GM23338 (cell line): ENCODE measurements at regions not wholly inside any gene's neighbourhood (a gene's known extent, or its start where the extent isn't known, plus 50 kb on each side); places are given as distances from the start of the nearest gene placed in this dataset.
"Not testable (repeated sequence)": the region's sequence is repeated elsewhere in the genome, so short reads cannot be mapped to it uniquely, and the experiment has no call there.

ENCODE experiments used
- ATAC-seq: fragments of 200-7000 bp; cut with Tn5 transposase; 3 replicates; pipeline ENCODE4 v1.9.1; 2020
- DNase-seq: peaks from one replicate; pipeline ENCODE4 v3.0.0-alpha.2; 2015; ENCODE audit warnings: low spot score
- H2AFZ ChIP-seq: fragments of 200-600 bp; sonication (generic); 2 replicates; pipeline ENCODE4 v1.8.0; 2016; ENCODE audit warnings: antibody characterized with exemption, mild to moderate bottlenecking, moderate library complexity
- H3F3A ChIP-seq: fragments of 200-600 bp; sonication (generic); replicated peaks from 2 replicates; pipeline ENCODE4 v1.8.0; 2017; ENCODE audit warnings: antibody characterized with exemption, mixed run types, low read depth
- H3K27ac ChIP-seq: fragments of 200-600 bp; sonication (generic); 2 replicates; pipeline ENCODE4 v1.6.1; 2016; ENCODE audit warnings: low read depth
- H3K27me3 ChIP-seq: fragments of 200-600 bp; sonication (generic); 2 replicates; pipeline ENCODE4 v1.8.0; 2016; ENCODE audit warnings: mild to moderate bottlenecking, mixed run types, moderate library complexity; ENCODE audit not compliant: insufficient read depth
- H3K36me3 ChIP-seq: fragments of 200-600 bp; sonication (generic); 2 replicates; pipeline ENCODE4 v1.8.0; 2016; ENCODE audit warnings: mild to moderate bottlenecking; ENCODE audit not compliant: insufficient read depth
- H3K4me1 ChIP-seq: fragments of 200-600 bp; sonication (generic); 2 replicates; pipeline ENCODE4 v1.8.0; 2016; ENCODE audit warnings: mild to moderate bottlenecking, moderate library complexity; ENCODE audit not compliant: insufficient read depth
- H3K4me2 ChIP-seq: fragments of 200-600 bp; sonication (generic); 2 replicates; pipeline ENCODE4 v1.7.1; 2017; ENCODE audit warnings: mixed run types
- H3K4me3 ChIP-seq: fragments of 200-600 bp; sonication (generic); 2 replicates; pipeline ENCODE4 v1.6.1; 2016; ENCODE audit warnings: mixed run types
- H3K79me2 ChIP-seq: fragments of 200-600 bp; sonication (generic); replicated peaks from 2 replicates; pipeline ENCODE4 v1.8.0; 2017; ENCODE audit warnings: mild to moderate bottlenecking; ENCODE audit not compliant: insufficient read depth
- H3K9me2 ChIP-seq: fragments of 200-600 bp; sonication (generic); 2 replicates; pipeline ENCODE4 v1.8.0; 2017; ENCODE audit not compliant: insufficient read depth
- H4K20me1 ChIP-seq: fragments of 200-600 bp; sonication (generic); replicated peaks from 2 replicates; pipeline ENCODE4 v1.8.0; 2017; ENCODE audit warnings: mild to moderate bottlenecking; ENCODE audit not compliant: insufficient read depth
- H3K27ac Mint-ChIP-seq: 2 replicates; pipeline ENCODE4 v1.8.0; 2020; ENCODE audit warnings: inconsistent platforms, mild to moderate bottlenecking, moderate library complexity, mixed read lengths
- H3K27me3 Mint-ChIP-seq: 3 replicates; pipeline ENCODE4 v1.8.0; 2022; ENCODE audit warnings: low read depth, mild to moderate bottlenecking, moderate library complexity, mixed read lengths, inconsistent platforms; ENCODE audit not compliant: insufficient read depth, poor library complexity
- H3K36me3 Mint-ChIP-seq: 3 replicates; pipeline ENCODE4 v1.8.0; 2021; ENCODE audit warnings: low read depth, mild to moderate bottlenecking, inconsistent platforms, moderate library complexity, mixed read lengths
- H3K4me1 Mint-ChIP-seq: 3 replicates; pipeline ENCODE4 v1.8.0; 2020; ENCODE audit warnings: mild to moderate bottlenecking, inconsistent platforms, mixed read lengths
- H3K4me3 Mint-ChIP-seq: 3 replicates; pipeline ENCODE4 v1.8.0; 2021; ENCODE audit warnings: moderate library complexity, mild to moderate bottlenecking, inconsistent platforms, mixed read lengths
- H3K9me3 Mint-ChIP-seq: 3 replicates; pipeline ENCODE4 v1.8.0; 2020; ENCODE audit warnings: moderate library complexity, mild to moderate bottlenecking, inconsistent platforms, mixed read lengths
- EZH2 ChIP-seq: fragments of 200-600 bp; sonication (generic); IDR thresholded peaks from one replicate; pipeline ENCODE4 v1.8.0; 2017; ENCODE audit warnings: antibody characterized with exemption, mild to moderate bottlenecking, low read depth; ENCODE audit not compliant: unreplicated experiment
- JUNB ChIP-seq: IDR thresholded peaks from one replicate; pipeline ENCODE4 v1.6.1; 2016; ENCODE audit warnings: antibody characterized with exemption; ENCODE audit not compliant: unreplicated experiment
- NANOG ChIP-seq: IDR thresholded peaks from 2 replicates; pipeline ENCODE4 v1.6.1; 2016; ENCODE audit warnings: antibody characterized with exemption, borderline replicate concordance
- POLR2AphosphoS5 ChIP-seq: IDR thresholded peaks from 2 replicates; pipeline ENCODE4 v1.6.1; 2016; ENCODE audit warnings: antibody characterized with exemption, low read depth
- ZNF114 ChIP-seq: fragments of 250-450 bp; sonication (Bioruptor Pico); IDR thresholded peaks from 2 replicates; pipeline ENCODE4 v1.5.0; 2020; ENCODE audit warnings: mild to moderate bottlenecking, moderate library complexity
- ZNF331 ChIP-seq: fragments of 250-450 bp; sonication (Bioruptor Pico); IDR thresholded peaks from 2 replicates; pipeline ENCODE4 v1.5.0; 2020; ENCODE audit warnings: low read depth, mild to moderate bottlenecking, moderate library complexity
- TF ChIP-seq, protein P1 (sequence below): fragments of 250-450 bp; sonication (Bioruptor Pico); IDR thresholded peaks from 2 replicates; pipeline ENCODE4 v1.5.0; 2020; ENCODE audit warnings: mild to moderate bottlenecking, moderate library complexity

DNA sequence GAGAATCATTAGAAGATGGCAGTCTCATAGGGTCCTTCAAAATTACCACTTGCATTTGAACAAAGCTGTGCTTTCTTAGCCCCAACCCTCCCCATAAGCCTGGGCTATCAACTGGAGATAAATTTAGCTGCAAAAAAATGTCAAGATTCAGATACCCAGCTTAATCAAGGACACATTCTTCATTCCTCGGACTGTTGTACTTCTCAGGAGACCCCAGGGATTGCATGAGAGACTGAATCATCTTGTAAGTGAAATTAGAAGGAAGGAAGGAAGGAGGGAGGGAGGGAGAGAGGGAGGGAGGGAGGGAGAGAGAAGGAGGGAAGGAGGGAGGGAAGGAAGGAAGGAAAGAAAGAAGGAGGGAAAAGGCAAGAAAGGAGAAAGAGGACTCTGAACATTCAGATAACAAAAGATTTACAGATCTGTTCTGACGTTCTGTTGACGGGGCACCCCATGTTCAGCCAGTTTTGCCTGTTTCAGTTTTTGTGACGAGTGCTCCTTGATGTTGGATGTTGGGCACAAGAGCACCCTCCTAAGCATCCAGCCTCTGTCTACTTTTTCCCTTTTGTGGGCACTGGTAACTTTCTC, 498.7 kb downstream of the PREX1 start:
- TF ChIP-seq ZNF331 (CRISPR knock-in tag) = no peak
- no peak for TF ChIP-seq NANOG
- no peak for TF ChIP-seq ZNF114 (CRISPR knock-in tag)
- TF ChIP-seq JUNB = no peak
- TF ChIP-seq, protein P1, sequence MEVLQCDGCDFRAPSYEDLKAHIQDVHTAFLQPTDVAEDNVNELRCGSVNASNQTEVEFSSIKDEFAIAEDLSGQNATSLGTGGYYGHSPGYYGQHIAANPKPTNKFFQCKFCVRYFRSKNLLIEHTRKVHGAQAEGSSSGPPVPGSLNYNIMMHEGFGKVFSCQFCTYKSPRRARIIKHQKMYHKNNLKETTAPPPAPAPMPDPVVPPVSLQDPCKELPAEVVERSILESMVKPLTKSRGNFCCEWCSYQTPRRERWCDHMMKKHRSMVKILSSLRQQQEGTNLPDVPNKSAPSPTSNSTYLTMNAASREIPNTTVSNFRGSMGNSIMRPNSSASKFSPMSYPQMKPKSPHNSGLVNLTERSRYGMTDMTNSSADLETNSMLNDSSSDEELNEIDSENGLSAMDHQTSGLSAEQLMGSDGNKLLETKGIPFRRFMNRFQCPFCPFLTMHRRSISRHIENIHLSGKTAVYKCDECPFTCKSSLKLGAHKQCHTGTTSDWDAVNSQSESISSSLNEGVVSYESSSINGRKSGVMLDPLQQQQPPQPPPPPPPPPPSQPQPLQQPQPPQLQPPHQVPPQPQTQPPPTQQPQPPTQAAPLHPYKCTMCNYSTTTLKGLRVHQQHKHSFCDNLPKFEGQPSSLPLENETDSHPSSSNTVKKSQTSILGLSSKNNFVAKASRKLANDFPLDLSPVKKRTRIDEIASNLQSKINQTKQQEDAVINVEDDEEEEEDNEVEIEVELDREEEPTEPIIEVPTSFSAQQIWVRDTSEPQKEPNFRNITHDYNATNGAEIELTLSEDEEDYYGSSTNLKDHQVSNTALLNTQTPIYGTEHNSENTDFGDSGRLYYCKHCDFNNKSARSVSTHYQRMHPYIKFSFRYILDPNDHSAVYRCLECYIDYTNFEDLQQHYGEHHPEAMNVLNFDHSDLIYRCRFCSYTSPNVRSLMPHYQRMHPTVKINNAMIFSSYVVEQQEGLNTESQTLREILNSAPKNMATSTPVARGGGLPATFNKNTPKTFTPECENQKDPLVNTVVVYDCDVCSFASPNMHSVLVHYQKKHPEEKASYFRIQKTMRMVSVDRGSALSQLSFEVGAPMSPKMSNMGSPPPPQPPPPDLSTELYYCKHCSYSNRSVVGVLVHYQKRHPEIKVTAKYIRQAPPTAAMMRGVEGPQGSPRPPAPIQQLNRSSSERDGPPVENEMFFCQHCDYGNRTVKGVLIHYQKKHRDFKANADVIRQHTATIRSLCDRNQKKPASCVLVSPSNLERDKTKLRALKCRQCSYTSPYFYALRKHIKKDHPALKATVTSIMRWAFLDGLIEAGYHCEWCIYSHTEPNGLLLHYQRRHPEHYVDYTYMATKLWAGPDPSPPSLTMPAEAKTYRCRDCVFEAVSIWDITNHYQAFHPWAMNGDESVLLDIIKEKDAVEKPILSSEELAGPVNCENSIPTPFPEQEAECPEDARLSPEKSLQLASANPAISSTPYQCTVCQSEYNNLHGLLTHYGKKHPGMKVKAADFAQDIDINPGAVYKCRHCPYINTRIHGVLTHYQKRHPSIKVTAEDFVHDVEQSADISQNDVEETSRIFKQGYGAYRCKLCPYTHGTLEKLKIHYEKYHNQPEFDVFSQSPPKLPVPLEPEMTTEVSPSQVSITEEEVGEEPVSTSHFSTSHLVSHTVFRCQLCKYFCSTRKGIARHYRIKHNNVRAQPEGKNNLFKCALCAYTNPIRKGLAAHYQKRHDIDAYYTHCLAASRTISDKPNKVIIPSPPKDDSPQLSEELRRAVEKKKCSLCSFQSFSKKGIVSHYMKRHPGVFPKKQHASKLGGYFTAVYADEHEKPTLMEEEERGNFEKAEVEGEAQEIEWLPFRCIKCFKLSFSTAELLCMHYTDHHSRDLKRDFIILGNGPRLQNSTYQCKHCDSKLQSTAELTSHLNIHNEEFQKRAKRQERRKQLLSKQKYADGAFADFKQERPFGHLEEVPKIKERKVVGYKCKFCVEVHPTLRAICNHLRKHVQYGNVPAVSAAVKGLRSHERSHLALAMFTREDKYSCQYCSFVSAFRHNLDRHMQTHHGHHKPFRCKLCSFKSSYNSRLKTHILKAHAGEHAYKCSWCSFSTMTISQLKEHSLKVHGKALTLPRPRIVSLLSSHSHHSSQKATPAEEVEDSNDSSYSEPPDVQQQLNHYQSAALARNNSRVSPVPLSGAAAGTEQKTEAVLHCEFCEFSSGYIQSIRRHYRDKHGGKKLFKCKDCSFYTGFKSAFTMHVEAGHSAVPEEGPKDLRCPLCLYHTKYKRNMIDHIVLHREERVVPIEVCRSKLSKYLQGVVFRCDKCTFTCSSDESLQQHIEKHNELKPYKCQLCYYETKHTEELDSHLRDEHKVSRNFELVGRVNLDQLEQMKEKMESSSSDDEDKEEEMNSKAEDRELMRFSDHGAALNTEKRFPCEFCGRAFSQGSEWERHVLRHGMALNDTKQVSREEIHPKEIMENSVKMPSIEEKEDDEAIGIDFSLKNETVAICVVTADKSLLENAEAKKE (CRISPR knock-in tag) = no peak
- TF ChIP-seq POLR2AphosphoS5 = no peak
- TF ChIP-seq EZH2 = no peak
- peaks cover 12% of the 10 kb centered on the region for H3K4me1 Mint-ChIP-seq
- H3K4me3 ChIP-seq = no peak overlapping the region

DNA sequence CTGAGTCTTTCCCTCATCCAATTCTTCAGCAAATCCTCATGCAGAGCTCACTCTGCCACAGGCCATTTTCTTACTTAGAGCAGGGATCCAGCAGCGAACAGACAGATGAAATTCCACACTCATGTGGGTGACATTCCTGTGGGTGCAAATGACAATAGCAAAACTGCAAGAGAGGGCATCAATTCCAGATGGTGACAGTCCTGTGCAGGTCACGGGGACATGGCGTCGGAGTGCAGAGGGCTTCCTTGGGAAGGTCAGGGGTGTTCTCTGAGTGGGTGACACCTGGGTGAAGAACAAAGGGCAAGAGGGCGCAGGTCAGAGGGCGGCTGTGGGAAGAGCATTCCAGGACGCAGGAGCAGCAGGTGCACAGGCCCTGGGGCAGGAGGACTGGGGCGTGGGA, 500.0 kb downstream of the PREX1 start:
- H3K27ac Mint-ChIP-seq, ATAC-seq: not testable (repeated sequence)
- peaks cover 12% of the 10 kb centered on the region for H3K27me3 Mint-ChIP-seq

More for the DNA sequence above, 498.7 kb downstream of the PREX1 start:
- Histone ChIP-seq H3K27ac (no peak overlapping the region), H3K36me3 (no peaks in the 10 kb centered on the region), H3K79me2 (no peaks in the 10 kb centered on the region), H4K20me1 (no peaks in the 10 kb centered on the region), H3K9me2 (no peaks in the 10 kb centered on the region), H3K4me2 (no peak overlapping the region), H3F3A (no peaks in the 10 kb centered on the region), H3K4me1 (no peaks in the 10 kb centered on the region), H2AFZ (peak overlapping the region; percentile 80; the same call in 1 of the 2 replicates), H3K27me3 (no peaks in the 10 kb centered on the region)
- H3K27me3 Mint-ChIP-seq = peaks cover 12% of the 10 kb centered on the region
- ATAC-seq (no peak), DNase-seq (no peak)
- H3K4me3 Mint-ChIP-seq = no peak overlapping the region
- no peaks in the 10 kb centered on the region; the same call in 2 of the 3 replicates for H3K9me3 Mint-ChIP-seq
- H3K36me3 Mint-ChIP-seq = no peaks in the 10 kb centered on the region
- H3K27ac Mint-ChIP-seq = no peak overlapping the region

More for the DNA sequence above, 500.0 kb downstream of the PREX1 start:
- not testable (repeated sequence) for H3K4me2 ChIP-seq, H3K4me3 Mint-ChIP-seq, H2AFZ ChIP-seq, H3K79me2 ChIP-seq, H3K4me3 ChIP-seq, DNase-seq, H3K27ac ChIP-seq, H3K36me3 Mint-ChIP-seq, H3K9me3 Mint-ChIP-seq, H3K4me1 ChIP-seq, H4K20me1 ChIP-seq, H3F3A ChIP-seq, H3K27me3 ChIP-seq, H3K36me3 ChIP-seq, H3K9me2 ChIP-seq
- peaks cover 12% of the 10 kb centered on the region for H3K4me1 Mint-ChIP-seq
